Parathyroid adenoma (tissue), 2 donors: ENCODE measurements at regions not wholly inside any gene's neighbourhood (a gene's known extent, or its start where the extent isn't known, plus 50 kb on each side); places are given as distances from the start of the nearest gene placed in this dataset.

ENCODE experiments used
- H2AFZ ChIP-seq: fragments of 300-600 bp; sonication (generic); one replicate; pipeline ENCODE4 v1.7.0; 2017; ENCODE audit warnings: antibody characterized with exemption, mild to moderate bottlenecking
- H3K27ac ChIP-seq: fragments of 300-600 bp; sonication (generic); one replicate; pipeline ENCODE4 v1.7.0; 2017
- H3K27me3 ChIP-seq: fragments of 300-600 bp; sonication (generic); one replicate; pipeline ENCODE4 v1.7.0; 2017; ENCODE audit warnings: low read length; ENCODE audit not compliant: control insufficient read depth, insufficient read depth
- H3K36me3 ChIP-seq: fragments of 300-600 bp; sonication (generic); one replicate; pipeline ENCODE4 v1.7.0; 2017; ENCODE audit warnings: low read length; ENCODE audit not compliant: control insufficient read depth, insufficient read depth
- H3K4me1 ChIP-seq: fragments of 300-600 bp; sonication (generic); one replicate; pipeline ENCODE4 v1.7.0; 2017; ENCODE audit warnings: control low read depth
- H3K4me2 ChIP-seq: fragments of 300-600 bp; sonication (generic); one replicate; pipeline ENCODE4 v1.7.0; 2017; ENCODE audit warnings: low read length
- H3K4me3 ChIP-seq: fragments of 300-600 bp; sonication (generic); one replicate; pipeline ENCODE4 v1.7.0; 2017; ENCODE audit warnings: low read depth, low read length
- H3K79me2 ChIP-seq: fragments of 300-600 bp; sonication (generic); one replicate; pipeline ENCODE4 v1.7.0; 2017; ENCODE audit warnings: control low read depth
- H3K9ac ChIP-seq: fragments of 300-600 bp; sonication (generic); one replicate; pipeline ENCODE4 v1.7.0; 2017; ENCODE audit warnings: mild to moderate bottlenecking
- H3K9me3 ChIP-seq: fragments of 300-600 bp; sonication (generic); one replicate; pipeline ENCODE4 v1.7.0; 2017; ENCODE audit warnings: low read length; ENCODE audit not compliant: control insufficient read depth
- CTCF ChIP-seq: fragments of 300-600 bp; sonication (generic); IDR thresholded peaks from one replicate; pipeline ENCODE4 v1.7.0; 2017; ENCODE audit warnings: antibody characterized with exemption, mild to moderate bottlenecking
- donor health status: primary hyperparathyroidism.

DNA sequence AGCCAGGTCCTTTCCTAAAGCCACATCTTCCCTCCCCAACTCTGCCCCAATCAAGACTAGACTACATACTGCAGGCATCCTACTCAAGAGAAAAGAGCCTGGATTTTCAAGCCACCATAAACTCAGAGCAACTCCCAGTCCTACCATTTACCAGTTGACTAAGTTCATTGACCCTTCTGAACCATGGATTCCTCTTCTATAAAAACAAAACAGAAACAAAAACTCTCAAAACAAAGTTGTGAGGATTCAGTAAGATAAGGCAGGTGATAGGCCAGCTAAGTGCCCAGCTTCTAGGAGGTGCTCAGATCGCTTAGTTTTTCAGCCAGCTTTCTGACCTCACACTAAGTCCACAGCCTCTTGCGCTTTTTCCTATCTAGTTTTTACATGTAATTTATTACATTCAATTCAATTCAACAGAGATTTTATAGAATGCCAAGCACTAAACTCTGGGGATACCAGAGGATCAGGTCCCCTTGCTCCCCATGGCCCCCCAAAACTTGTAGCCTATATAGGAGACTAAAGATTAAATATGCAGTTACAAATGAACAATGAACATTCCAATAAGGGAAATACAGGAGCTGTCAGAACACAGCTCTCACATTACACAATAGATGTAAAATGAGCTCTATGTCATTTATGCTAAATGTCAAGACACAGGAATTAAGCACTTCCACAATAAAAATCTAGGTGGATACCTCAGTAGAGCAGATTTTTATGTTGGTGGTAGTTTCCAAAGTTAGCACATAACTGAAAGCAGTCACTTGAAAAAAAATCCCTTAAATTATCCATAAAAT is 104.5 kb upstream of the EGLN3 start:
- Histone ChIP-seq H3K4me1 (no peaks in the 10 kb centered on the region), H3K27me3 (no peaks in the 10 kb centered on the region), H2AFZ (no peak overlapping the region), H3K27ac (no peak overlapping the region), H3K9ac (no peak overlapping the region), H3K9me3 (no peaks in the 10 kb centered on the region), H3K79me2 (no peaks in the 10 kb centered on the region), H3K4me3 (no peak overlapping the region), H3K36me3 (no peaks in the 10 kb centered on the region), H3K4me2 (no peak overlapping the region)
- TF ChIP-seq CTCF = no peak

DNA sequence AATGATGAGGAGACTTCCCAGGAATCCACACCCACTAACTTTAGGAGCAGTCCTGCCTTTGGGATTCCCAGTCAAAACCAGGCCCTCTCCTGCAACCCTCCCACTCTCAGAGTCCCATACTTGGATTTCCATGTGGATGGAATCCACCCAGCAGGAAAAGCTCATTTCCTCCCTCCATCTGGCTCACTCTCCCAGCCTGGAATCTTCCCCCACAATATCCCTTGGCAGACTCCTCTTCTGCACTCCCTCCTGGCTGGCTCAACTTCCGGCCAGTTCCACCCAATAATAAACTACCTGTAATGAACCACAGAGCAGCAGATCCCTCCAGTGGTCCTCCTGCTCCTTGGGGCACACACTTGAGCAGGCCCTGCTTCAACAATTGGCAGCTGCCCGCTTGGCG is 102.8 kb upstream of the EGLN3 start:
- Histone ChIP-seq H3K27me3 (no peaks in the 10 kb centered on the region), H3K79me2 (no peaks in the 10 kb centered on the region), H3K9me3 (no peaks in the 10 kb centered on the region), H3K4me2 (no peak overlapping the region), H3K4me1 (no peaks in the 10 kb centered on the region), H3K4me3 (no peak overlapping the region), H2AFZ (no peak overlapping the region), H3K9ac (no peak overlapping the region), H3K27ac (no peak overlapping the region), H3K36me3 (no peaks in the 10 kb centered on the region)
- TF ChIP-seq CTCF = no peak

- Histone ChIP-seq H3K36me3 (no peaks in the 10 kb centered on the region), H3K27me3 (no peaks in the 10 kb centered on the region), H3K4me3 (no peak overlapping the region), H2AFZ (no peak overlapping the region), H3K27ac (no peak overlapping the region), H3K4me2 (no peak overlapping the region), H3K79me2 (no peaks in the 10 kb centered on the region), H3K4me1 (no peaks in the 10 kb centered on the region), H3K9me3 (no peaks in the 10 kb centered on the region), H3K9ac (no peak overlapping the region)
- TF ChIP-seq CTCF = no peak
Measured at GRCh38 chr14:34052658-34053014, 101.8 kb upstream of the EGLN3 start.

- H3K27ac ChIP-seq = no peak overlapping the region
- no peaks in the 10 kb centered on the region for H3K27me3 ChIP-seq
- no peaks in the 10 kb centered on the region for H3K79me2 ChIP-seq
- TF ChIP-seq CTCF = no peak
- no peaks in the 10 kb centered on the region for H3K9me3 ChIP-seq
- H3K4me1 ChIP-seq = no peaks in the 10 kb centered on the region
- no peak overlapping the region for H3K9ac ChIP-seq
- no peak overlapping the region for H3K4me3 ChIP-seq
- H3K4me2 ChIP-seq = no peak overlapping the region
- H2AFZ ChIP-seq = no peak overlapping the region
- no peaks in the 10 kb centered on the region for H3K36me3 ChIP-seq
Measured at GRCh38 chr14:34051966-34052657, 101.2 kb upstream of the EGLN3 start.
